DOHH2 (cell line): ENCODE measurements at regions not wholly inside any gene's neighbourhood (a gene's known extent, or its start where the extent isn't known, plus 50 kb on each side); places are given as distances from the start of the nearest gene placed in this dataset.

ENCODE experiments used
- H3F3A ChIP-seq: fragments of 200-600 bp; sonication (generic), shearing (Covaris generic); 2 replicates; pipeline ENCODE4 v1.6.0; 2016; ENCODE audit warnings: antibody characterized with exemption, mild to moderate bottlenecking; ENCODE audit not compliant: control insufficient read depth, insufficient read depth
- H3K27ac ChIP-seq: fragments of 200-600 bp; sonication (generic); 2 replicates; pipeline ENCODE4 v1.5.1; 2014; ENCODE audit warnings: low read depth, mild to moderate bottlenecking, low read length, moderate library complexity
- H3K27me3 ChIP-seq: fragments of 200-600 bp; sonication (generic); 2 replicates; pipeline ENCODE4 v1.6.1; 2014; ENCODE audit warnings: mild to moderate bottlenecking, low read length, mixed read lengths; ENCODE audit not compliant: control insufficient read depth
- H3K36me3 ChIP-seq: fragments of 200-600 bp; sonication (generic); 2 replicates; pipeline ENCODE4 v1.6.1; 2014; ENCODE audit warnings: mild to moderate bottlenecking, low read length, moderate library complexity, mixed read lengths; ENCODE audit not compliant: control insufficient read depth
- H3K4me1 ChIP-seq: fragments of 200-600 bp; sonication (generic); 2 replicates; pipeline ENCODE4 v1.6.1; 2014; ENCODE audit warnings: mild to moderate bottlenecking, low read length, mixed read lengths; ENCODE audit not compliant: control insufficient read depth
- H3K4me2 ChIP-seq: fragments of 200-600 bp; sonication (generic); 2 replicates; pipeline ENCODE4 v1.6.0; 2014; ENCODE audit warnings: mild to moderate bottlenecking, low read length, moderate library complexity
- H3K4me3 ChIP-seq: fragments of 200-600 bp; sonication (generic); 2 replicates; pipeline ENCODE4 v1.5.1; 2014; ENCODE audit warnings: mild to moderate bottlenecking, low read length, mixed read lengths
- H3K79me2 ChIP-seq: fragments of 200-600 bp; sonication (generic); 2 replicates; pipeline ENCODE4 v1.6.1; 2014; ENCODE audit warnings: mild to moderate bottlenecking, low read length, mixed read lengths; ENCODE audit not compliant: control insufficient read depth
- H3K9me2 ChIP-seq: fragments of 200-600 bp; sonication (generic); replicated peaks from 2 replicates; pipeline ENCODE4 v1.6.1; 2014; ENCODE audit warnings: mild to moderate bottlenecking, low read length, mixed read lengths; ENCODE audit not compliant: control insufficient read depth
- H3K9me3 ChIP-seq: fragments of 200-600 bp; sonication (generic); 2 replicates; pipeline ENCODE4 v1.6.1; 2014; ENCODE audit warnings: antibody characterized with exemption, low read length, mixed read lengths; ENCODE audit not compliant: control insufficient read depth, insufficient read depth
- H4K20me1 ChIP-seq: fragments of 200-600 bp; sonication (generic); 2 replicates; pipeline ENCODE4 v1.6.0; 2014; ENCODE audit warnings: low read depth, mild to moderate bottlenecking, antibody characterized with exemption, low read length, moderate library complexity; ENCODE audit not compliant: control insufficient read depth, insufficient read depth
- EZH2phosphoT487 ChIP-seq: fragments of 200-600 bp; sonication (generic); IDR thresholded peaks from 2 replicates; pipeline ENCODE4 v1.6.1; 2017; ENCODE audit warnings: borderline replicate concordance, mild to moderate bottlenecking, antibody characterized with exemption, low read length, moderate library complexity, mixed read lengths
- TF ChIP-seq, protein P1 (sequence below): fragments of 200-600 bp; sonication (generic); IDR thresholded peaks from one replicate; pipeline ENCODE4 v1.5.1; 2014; ENCODE audit warnings: antibody characterized with exemption, mild to moderate bottlenecking, low read depth, low read length; ENCODE audit not compliant: poor library complexity, severe bottlenecking

DNA sequence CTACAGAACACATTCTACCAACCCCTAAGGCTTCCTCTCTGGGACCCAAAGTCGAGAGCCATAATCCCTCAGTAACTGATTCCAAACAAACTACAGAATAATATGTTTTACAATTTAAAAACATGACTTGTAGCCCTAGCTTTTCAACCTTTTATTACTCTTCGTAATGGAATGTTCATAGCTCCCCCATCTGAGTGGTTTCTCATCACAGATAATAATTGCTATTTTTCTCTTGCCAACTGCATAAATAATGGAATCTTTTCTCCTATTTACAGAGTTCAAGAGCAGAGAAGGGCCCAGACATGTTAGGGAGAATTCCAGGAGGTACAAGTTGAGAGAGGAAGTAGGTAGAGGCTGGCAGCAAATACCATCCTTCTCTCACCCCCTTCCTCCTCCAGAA is 59.9 kb upstream of the CERS6 start:
- H3K4me1 ChIP-seq, result no peaks in the 10 kb centered on the region
- TF ChIP-seq EZH2phosphoT487, result no peak
- TF ChIP-seq, protein P1, sequence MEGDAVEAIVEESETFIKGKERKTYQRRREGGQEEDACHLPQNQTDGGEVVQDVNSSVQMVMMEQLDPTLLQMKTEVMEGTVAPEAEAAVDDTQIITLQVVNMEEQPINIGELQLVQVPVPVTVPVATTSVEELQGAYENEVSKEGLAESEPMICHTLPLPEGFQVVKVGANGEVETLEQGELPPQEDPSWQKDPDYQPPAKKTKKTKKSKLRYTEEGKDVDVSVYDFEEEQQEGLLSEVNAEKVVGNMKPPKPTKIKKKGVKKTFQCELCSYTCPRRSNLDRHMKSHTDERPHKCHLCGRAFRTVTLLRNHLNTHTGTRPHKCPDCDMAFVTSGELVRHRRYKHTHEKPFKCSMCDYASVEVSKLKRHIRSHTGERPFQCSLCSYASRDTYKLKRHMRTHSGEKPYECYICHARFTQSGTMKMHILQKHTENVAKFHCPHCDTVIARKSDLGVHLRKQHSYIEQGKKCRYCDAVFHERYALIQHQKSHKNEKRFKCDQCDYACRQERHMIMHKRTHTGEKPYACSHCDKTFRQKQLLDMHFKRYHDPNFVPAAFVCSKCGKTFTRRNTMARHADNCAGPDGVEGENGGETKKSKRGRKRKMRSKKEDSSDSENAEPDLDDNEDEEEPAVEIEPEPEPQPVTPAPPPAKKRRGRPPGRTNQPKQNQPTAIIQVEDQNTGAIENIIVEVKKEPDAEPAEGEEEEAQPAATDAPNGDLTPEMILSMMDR, result no peak
- H4K20me1 ChIP-seq, result no peaks in the 10 kb centered on the region
- no peaks in the 10 kb centered on the region for H3F3A ChIP-seq
- no peaks in the 10 kb centered on the region; the same call in 1 of the 2 replicates for H3K9me2 ChIP-seq
- H3K4me3 ChIP-seq, result no peak overlapping the region
- H3K4me2 ChIP-seq, result no peak overlapping the region
- no peaks in the 10 kb centered on the region for H3K9me3 ChIP-seq
- H3K27ac ChIP-seq, result no peak overlapping the region
- H3K79me2 ChIP-seq, result no peaks in the 10 kb centered on the region
- no peaks in the 10 kb centered on the region for H3K36me3 ChIP-seq
- H3K27me3 ChIP-seq, result no peaks in the 10 kb centered on the region

- H3K9me3 ChIP-seq, result no peaks in the 10 kb centered on the region
- H3K36me3 ChIP-seq, result no peaks in the 10 kb centered on the region
- H4K20me1 ChIP-seq, result no peaks in the 10 kb centered on the region
- no peaks in the 10 kb centered on the region for H3K4me1 ChIP-seq
- H3F3A ChIP-seq, result no peaks in the 10 kb centered on the region
- no peaks in the 10 kb centered on the region for H3K79me2 ChIP-seq
- no peaks in the 10 kb centered on the region for H3K27me3 ChIP-seq
- no peak overlapping the region for H3K4me2 ChIP-seq
- H3K27ac ChIP-seq, result no peak overlapping the region
- H3K4me3 ChIP-seq, result no peak overlapping the region
- TF ChIP-seq, protein P1, result no peak
- TF ChIP-seq EZH2phosphoT487, result no peak
- H3K9me2 ChIP-seq, result no peaks in the 10 kb centered on the region; the same call in 1 of the 2 replicates
Measured at GRCh38 chr2:168397629-168398028, 58.4 kb upstream of the CERS6 start.

DNA sequence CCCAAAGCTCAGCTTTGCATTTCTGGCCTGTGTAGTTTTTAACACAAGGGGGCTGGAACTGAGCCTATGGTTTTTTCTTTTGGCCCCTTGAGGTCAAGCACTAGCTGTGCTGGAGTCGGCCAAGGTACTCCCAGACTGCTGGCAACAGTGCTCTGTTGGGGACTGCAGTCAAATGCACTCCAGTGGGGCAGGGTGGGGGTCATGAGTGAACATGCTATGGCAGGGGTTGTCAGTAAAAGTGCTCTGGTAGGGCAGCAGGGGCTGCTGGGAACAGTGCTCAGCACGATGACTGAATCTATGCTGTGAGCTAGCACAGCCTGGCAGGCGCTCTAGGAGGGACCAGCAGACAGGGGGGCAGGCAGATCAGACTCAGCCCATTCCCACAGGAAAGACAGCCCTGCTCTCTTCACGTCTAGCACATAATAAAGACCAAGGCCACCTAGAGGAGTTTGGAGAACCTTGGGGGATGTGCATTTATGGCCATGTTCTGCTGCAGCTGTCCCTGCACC is 55.0 kb upstream of the CERS6 start:
- no peak overlapping the region for H3K27ac ChIP-seq
- H3K4me3 ChIP-seq, result no peak overlapping the region
- TF ChIP-seq EZH2phosphoT487, result no peak
- TF ChIP-seq, protein P1, result no peak
- no peaks in the 10 kb centered on the region for H3F3A ChIP-seq
- no peaks in the 10 kb centered on the region for H3K4me1 ChIP-seq
- H4K20me1 ChIP-seq, result no peaks in the 10 kb centered on the region
- no peaks in the 10 kb centered on the region for H3K9me3 ChIP-seq
- no peaks in the 10 kb centered on the region; the same call in 1 of the 2 replicates for H3K9me2 ChIP-seq
- H3K4me2 ChIP-seq, result no peak overlapping the region
- H3K27me3 ChIP-seq, result no peaks in the 10 kb centered on the region
- no peaks in the 10 kb centered on the region for H3K79me2 ChIP-seq
- H3K36me3 ChIP-seq, result no peaks in the 10 kb centered on the region
